ENCODE measurements at regions not wholly inside any gene's neighbourhood (a gene's known extent, or its start where the extent isn't known, plus 50 kb on each side); places are given as distances from the start of the nearest gene placed in this dataset.
"Not testable (repeated sequence)": the region's sequence is repeated elsewhere in the genome, so short reads cannot be mapped to it uniquely, and the experiment has no call there.

DNA sequence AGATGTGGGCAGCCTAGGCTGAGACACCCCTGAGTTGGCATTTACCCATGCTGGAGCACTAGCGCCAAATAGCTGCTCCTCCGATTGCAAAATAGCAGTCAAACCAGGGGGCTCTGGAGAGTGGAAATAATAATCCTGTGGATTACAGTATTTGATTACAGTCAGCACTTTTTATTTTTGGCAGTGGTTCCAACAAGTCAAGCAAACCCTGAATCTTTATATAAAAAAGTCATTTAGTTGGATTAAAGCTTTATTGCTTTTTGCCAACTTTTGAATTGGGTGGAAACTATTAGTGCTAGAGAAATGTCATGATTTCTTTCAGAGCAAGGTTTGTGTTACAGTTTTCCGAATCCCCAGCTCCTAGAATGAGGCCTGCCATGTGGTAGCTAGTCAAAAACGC, 99.3 kb upstream of the FAM20A start:
- no peak for DNase-seq

- no peak for DNase-seq
Measured at GRCh38 chr17:68699936-68700335, 98.8 kb upstream of the FAM20A start.

DNA sequence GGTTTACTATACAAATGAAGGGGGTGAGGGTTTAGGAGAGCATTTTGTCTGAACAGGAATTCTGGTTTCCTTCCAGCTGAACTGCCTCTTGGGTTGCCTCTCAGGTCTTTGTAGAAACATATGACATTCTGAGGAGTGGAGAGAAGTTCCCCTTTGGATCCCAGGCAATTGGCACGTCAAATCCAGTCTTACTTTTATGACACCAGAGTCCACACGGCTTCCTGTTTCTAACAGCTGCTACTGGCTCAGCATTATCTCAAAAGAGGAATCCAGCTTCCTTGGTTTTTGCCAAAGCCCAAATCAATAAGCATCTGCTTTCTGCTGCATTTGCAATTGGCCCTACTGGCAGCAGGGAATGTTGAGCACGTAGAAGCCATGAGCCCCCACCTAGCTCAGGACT, 97.6 kb upstream of the FAM20A start:
- DNase-seq: no peak

DNA sequence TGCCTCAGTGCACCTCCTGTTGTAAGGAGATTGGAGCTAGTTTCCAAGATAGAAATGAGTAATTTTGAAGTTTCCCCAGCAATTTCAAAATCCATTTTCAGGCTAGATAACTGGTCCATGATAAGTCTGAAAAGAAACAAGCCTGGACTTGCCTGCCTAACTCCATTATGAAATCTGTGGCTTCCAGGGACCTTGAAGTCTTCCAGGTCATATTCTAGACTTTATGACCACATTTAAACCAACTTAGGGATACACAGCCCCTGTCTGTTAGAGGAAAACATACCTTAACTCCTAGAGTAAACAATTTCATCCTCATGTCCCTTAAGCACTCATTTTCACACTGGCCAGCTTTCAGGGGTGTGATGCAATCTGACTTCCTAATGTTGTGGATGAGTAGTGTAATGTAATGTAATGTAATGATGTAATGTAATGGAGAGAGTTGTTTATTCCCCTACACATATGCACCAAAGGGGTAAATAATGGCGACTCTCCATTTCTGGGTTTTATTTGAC, 96.7 kb upstream of the FAM20A start:
- no peak for DNase-seq

DNA sequence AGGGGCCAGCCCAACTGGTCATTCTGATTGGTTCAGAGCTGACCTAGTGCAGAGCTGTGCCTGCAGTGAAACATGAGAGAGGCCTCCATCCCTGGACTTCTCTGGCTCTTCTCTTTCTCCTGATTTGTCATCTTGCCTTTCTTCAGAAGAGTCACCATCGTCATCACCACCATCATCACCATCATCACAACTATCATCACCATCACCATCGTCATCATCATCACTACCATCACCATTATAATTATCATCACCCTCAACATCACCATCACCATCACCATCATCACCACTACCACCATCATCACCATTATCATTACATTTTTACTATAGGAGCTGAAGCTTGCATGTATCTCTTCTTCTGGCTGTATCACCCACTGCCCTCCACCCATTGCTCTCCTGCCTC, 94.5 kb upstream of the FAM20A start:
- no peak for DNase-seq

- no peak for DNase-seq
Measured at GRCh38 chr17:68694791-68695485, 93.8 kb upstream of the FAM20A start.

GRCh38 chr17:68693896-68694295, 92.7 kb upstream of the FAM20A start:
- DNase-seq: no peak

- no peak for DNase-seq
Measured at GRCh38 chr17:68693466-68693865, 92.3 kb upstream of the FAM20A start.

GRCh38 chr17:68686108-68686988, 85.2 kb upstream of the FAM20A start:
- DNase-seq: no peak

- no peak for DNase-seq
Measured at GRCh38 chr17:68684949-68685357, 83.8 kb upstream of the FAM20A start.

DNA sequence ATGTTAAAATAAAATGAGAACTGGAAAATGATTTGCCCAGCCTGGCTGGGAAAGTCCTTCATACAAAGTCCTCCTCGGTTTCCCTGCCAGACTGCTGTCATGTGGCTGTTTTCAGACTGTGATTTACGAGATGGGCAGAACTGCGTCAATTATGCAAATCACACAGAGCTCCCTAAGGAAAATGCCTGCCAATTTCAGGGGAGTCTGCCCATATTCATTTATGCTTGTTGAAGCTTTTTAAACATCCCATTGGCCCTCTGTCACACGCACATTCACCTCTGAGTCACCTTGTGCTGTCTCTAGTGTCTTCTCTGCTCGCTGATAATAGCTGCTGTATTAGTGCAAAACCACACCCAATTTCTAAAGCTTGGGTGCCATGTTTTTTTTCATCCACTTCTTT, 81.7 kb upstream of the FAM20A start:
- DNase-seq: no peak

DNA sequence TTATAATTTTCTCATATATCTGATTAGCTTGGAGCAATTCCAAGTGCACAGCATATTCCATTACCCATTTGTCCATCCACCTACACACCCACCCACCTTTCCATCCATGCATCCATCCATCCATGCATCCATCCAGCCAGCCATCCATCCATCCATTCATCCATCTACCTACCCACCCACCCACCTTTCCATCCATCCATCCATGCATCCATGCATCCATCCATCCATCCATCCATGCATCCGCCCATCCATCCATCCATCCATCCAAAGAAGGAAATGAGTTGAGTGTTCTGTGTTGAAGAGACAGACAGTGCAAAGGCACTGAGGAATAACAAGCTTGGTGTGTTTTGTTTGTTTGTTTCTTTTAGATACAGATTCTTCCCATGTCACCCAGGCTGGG, 78.7 kb upstream of the FAM20A start:
- no peak for DNase-seq

GRCh38 chr17:68676856-68677255, 75.7 kb upstream of the FAM20A start:
- no peak for DNase-seq

DNA sequence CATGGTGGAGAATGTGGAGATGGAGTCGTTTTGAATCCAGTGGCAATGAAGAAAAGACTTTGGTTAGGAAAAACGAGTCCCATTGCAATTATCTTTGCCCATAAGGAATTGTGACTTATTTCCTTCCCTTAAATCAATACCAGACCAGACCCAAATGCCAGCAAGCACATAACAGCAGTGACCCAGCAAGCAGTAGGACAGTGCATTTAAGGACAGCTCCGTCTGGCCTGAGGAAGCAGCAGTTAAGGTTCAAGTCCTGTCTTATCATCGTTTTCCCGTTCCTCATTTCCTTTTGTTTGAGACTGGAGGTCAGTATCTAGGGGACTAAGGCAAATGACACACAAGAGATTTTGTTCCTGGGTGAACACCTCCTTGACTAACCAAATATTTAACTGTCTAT, 74.6 kb upstream of the FAM20A start:
- no peak for DNase-seq

GRCh38 chr17:68674029-68674925, 73.1 kb upstream of the FAM20A start:
- DNase-seq: no peak

GRCh38 chr17:68670967-68671693, 70.0 kb upstream of the FAM20A start:
- no peak for DNase-seq

DNA sequence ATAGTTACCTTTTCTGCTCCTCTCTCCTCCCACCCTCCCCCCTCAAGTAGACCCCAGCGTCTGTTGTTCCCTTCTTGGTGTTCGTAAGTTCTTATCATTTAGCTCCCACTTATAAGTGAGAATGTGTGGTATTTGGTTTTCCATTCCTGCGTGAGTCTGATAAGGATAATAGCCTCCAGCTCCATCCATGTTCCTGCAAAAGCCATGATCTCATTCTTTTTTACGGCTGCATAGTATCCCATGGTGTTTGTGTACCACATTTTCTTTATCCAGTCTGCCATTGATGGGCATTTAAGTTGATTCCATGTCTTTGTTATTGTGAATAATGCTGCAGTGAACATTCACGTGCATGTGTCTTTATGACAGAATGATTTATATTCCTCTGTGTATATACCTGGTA, 65.3 kb upstream of the FAM20A start:
- not testable (repeated sequence) for DNase-seq

GRCh38 chr17:68665373-68665772, 64.2 kb upstream of the FAM20A start:
- no peak for DNase-seq

DNA sequence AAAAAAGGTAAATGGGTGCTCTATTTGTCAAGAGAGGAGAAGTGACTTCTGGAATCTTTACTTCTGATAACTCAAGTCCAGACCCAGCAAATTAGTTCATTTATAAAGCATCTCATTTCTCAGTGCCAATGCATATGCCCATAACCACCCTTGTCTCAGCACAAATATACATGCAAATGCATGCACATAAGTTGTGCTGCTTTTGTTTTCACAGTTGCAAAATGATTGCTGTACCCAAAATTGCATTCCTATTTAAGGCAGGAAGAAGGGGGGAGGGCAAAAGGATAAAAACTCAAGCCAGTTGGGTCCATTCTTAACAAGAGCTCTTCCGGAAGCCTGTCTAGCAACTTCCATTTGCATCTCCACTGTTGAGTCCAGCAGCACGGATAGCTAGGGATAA, 61.3 kb upstream of the FAM20A start:
- no peak for DNase-seq

DNA sequence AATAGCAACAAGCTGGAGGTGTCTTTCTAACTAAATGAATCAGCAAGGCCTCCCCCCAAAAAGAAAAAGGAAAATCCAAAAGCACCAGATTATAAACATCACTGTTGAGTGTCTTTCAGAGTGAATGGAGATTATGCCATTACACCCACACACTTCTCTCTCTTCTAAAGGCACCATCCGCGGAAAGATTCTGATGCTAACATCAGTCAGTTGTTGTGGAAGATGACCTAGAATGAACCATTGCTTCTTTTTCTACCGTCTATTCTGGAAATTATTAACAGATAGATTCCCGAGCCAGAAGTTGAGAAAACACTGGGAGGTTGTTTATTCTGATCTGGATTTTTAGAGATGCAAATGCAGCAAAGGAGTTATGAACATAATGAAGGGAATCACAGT, 60.9 kb upstream of the FAM20A start:
- DNase-seq: no peak

GRCh38 chr17:68661265-68662036, 60.3 kb upstream of the FAM20A start:
- no peak for DNase-seq

DNA sequence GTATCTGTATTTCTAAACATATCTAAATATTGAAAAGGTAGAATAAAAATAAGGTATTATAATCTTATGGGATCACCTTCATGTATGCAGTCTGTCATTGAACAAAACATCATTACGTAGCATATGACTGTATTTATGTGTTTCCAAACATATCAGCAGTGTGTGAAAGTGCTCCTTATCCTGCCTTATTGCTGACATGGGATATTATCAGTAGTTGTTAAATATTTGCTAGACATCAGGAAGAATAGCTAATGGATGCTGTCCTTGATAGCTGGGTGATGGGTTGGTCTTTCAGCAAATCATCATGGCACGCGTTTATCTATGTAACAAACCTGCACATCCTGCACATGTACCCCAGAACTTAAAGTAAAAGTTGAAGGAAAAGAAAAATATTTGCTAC, 59.1 kb upstream of the FAM20A start:
- no peak for DNase-seq
